ENCODE measurements at regions not wholly inside any gene's neighbourhood (a gene's known extent, or its start where the extent isn't known, plus 50 kb on each side); places are given as distances from the start of the nearest gene placed in this dataset.

GRCh38 chr4:173919196-173919595, 364.3 kb downstream of the FBXO8 start:
- no peak for DNase-seq

- no peak for DNase-seq
These were observed 366.1 kb downstream of the FBXO8 start for GRCh38 chr4:173917255-173917960.

- DNase-seq, result no peak
These were observed 370.0 kb downstream of the FBXO8 start for GRCh38 chr4:173913496-173913895.

DNA sequence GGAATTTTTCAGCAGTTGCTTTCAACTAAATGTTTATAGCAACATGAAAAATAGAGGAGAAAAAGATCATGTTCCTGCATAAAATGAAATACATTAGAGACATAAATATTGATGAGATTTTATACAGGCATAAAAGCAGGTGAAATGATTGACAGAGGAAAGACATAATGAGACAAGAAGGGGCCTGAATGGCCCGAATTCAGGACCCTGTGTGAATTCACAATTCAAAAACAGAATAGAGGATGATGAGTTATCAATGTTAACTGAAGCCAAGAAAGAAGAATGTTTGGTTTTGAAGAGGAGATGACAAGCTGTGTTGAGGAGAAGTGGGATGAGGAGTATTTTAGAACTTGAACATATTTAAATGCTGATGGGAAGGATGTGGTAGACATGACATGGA, 371.1 kb downstream of the FBXO8 start:
- DNase-seq, result no peak

- DNase-seq, result no peak
These were observed 372.6 kb downstream of the FBXO8 start for GRCh38 chr4:173910891-173911290.

DNA sequence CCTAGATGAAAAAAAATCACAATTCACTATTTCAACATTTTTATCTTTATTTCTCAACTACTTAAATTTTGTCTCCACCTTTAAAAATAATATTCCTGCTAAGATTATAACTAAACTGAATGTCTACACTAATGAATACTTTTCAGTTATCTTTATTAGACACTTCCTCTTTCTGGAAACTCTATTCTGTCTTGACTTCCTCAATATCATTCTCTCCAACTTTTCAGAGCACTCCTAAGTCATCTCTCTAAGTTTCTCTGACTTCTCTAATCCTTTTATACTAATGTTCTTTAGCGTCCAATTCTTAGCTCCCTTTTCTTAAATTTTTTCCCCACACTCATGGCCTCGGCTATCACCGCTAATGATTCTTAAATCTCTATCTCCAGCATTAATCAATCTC, 374.2 kb downstream of the FBXO8 start:
- no peak for DNase-seq

GRCh38 chr4:173899813-173900212, 369.8 kb upstream of the HAND2 start:
- DNase-seq, result no peak

DNA sequence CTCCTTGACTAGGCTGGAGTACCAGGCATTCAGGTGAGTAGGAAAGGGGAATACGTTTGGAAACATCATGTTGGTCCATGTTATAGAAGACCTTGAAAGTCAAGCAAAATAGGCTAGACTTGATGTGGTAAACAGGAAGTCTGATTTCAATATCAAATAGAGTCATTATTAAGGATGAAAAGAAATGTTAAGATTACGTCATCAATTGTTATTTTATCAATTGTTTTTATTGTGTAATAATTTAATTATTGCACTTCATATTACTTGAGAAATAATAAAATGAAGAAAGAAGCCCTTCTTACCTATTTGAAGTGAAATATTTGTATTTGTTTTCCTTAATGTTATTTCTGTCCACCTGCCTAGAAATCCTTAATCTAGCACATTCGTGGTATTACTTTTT, 361.0 kb upstream of the HAND2 start:
- DNase-seq, result no peak

DNA sequence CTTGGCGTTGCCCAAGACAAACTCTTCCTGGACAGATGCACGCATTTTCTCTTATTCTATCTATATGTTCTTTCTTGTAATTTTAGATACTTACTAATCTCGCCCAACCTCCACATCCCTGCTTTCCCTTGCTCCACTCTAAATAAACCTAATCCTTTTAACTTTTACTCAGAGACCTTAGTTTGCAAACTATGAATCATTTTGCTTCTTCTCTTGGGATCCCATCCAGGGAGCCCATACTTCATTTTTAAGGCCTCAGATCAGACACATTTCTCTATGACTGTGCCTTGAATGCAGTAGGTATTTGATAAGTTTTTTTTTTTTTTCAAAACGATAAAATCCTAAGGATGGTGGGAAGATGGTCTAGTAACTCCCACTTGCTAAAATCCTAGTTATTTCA, 353.8 kb upstream of the HAND2 start:
- no peak for DNase-seq

DNA sequence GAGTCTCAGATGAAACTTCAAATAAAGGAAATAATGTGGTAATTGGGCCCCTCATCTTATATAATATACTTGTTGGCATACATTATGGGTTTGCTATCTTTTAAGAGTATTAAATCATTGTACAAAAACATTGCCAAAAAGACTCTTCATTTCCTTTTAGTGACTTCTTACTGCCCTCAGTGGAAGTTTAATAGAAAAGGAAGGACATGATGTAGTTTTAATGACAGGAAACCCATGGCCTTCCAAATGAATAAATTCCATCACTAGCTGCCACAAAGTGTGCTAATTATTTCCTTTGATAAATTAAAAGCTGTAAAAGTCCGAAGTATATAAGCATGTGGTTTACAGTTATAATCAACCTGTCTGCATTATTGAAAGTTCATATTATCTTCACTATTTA, 350.9 kb upstream of the HAND2 start:
- no peak for DNase-seq

DNA sequence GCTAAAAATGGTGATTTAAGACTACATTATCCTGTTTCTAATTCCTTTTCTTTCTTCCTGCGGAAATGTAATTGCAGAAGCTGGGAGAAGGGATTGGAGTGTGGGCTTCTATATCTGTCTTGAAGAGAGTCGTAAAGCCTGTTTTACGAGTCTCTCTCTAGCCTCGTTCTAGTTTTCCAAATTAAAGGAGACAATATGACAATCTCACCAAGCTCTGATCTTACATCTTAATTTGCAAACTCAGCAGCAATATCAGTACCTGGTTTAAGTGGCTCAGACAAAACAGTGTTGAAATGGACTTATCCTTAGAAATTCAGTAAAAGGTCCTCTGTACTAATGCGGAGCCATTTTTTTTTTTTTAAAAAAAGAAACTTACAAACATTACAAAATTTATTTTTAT, 349.5 kb upstream of the HAND2 start:
- no peak for DNase-seq

- no peak for DNase-seq
These were observed 348.7 kb upstream of the HAND2 start for GRCh38 chr4:173878701-173879100.

DNA sequence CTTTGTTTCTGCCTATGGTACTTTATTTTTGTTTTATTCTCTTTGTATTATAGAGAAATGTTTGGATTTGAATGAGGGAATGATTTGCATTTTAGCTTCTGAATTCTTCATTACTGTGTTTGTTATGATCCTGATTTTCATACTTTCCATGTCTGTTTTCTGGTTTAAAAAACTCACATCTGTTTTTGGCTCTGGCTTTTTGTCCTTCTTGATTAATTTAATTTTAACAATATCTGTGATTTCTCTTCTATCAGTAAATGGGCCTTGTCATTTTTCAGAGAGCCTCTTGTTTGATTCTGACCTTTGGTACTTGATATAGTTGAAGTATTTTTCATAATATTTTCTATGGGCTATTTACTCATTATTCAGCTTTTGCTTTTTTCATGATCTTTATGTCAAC, 341.6 kb upstream of the HAND2 start:
- no peak for DNase-seq

- DNase-seq, result no peak
These were observed 336.4 kb upstream of the HAND2 start for GRCh38 chr4:173866322-173867026.

- no peak for DNase-seq
These were observed 332.7 kb upstream of the HAND2 start for GRCh38 chr4:173862754-173863153.

- DNase-seq, result no peak
These were observed 330.1 kb upstream of the HAND2 start for GRCh38 chr4:173860094-173860493.

GRCh38 chr4:173859091-173859713, 329.2 kb upstream of the HAND2 start:
- DNase-seq, result no peak

DNA sequence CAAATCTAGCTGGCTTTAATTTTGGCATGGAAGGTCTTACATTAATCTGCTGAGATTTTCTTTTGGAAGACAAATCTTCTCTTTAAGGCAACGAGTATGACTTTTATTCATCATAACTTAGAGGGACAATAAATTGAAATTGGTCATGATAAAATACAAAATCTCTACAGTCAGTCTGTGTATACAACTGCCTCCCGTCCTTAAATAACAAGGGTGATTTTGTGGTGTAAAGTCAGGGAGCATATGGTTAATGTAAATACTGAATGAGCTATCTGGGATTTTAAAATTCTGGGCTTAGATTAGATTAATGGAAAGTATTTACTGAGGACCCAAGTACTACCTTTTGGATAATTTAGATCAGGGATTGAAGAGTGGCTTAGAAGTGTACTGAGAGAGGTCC, 328.4 kb upstream of the HAND2 start:
- no peak for DNase-seq

DNA sequence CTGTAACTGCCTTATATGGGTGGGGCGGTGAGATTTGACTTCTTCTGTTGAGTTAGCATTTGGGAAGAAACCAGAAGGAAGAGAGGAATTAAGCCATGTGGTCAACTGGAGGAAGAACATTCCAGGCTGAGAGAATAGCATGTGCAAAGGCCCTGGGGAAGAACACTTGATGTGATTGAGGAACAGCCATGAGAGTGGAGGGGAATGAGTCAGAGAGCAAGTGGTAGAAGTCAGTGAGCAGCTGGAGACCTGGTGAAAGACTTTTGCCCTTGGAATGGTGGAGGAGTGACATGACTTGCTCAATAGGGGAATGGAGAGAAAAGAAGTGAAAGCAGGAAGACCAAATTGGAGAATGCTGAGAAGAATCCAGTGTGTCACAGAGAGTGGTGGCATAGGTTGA, 327.8 kb upstream of the HAND2 start:
- DNase-seq, result no peak

- DNase-seq, result no peak
These were observed 325.0 kb upstream of the HAND2 start for GRCh38 chr4:173855015-173855414.

GRCh38 chr4:173852775-173853174, 322.7 kb upstream of the HAND2 start:
- no peak for DNase-seq

- no peak for DNase-seq
These were observed 315.6 kb upstream of the HAND2 start for GRCh38 chr4:173845580-173845979.

- no peak for DNase-seq
These were observed 309.8 kb upstream of the HAND2 start for GRCh38 chr4:173839865-173840264.

GRCh38 chr4:173837517-173837916, 307.5 kb upstream of the HAND2 start:
- no peak for DNase-seq

All from hindlimb muscle (tissue), 1 donor.